Ectodermal cell (in vitro differentiated cells): ENCODE measurements at regions not wholly inside any gene's neighbourhood (a gene's known extent, or its start where the extent isn't known, plus 50 kb on each side); places are given as distances from the start of the nearest gene placed in this dataset.

Experiments used
- H3K27ac ChIP-seq: 2 replicates; pipeline ENCODE4 v1.7.0; 2013; ENCODE audit warnings: mild to moderate bottlenecking, low read depth, low read length; ENCODE audit not compliant: insufficient read depth, poor library complexity, severe bottlenecking
- H3K27me3 ChIP-seq: 2 replicates; pipeline ENCODE4 v1.7.0; 2013; ENCODE audit warnings: mild to moderate bottlenecking, low read length; ENCODE audit not compliant: insufficient read depth, control insufficient read depth, poor library complexity, severe bottlenecking
- H3K36me3 ChIP-seq: one replicate; pipeline ENCODE4 v1.7.0; 2013; ENCODE audit warnings: low read length; ENCODE audit not compliant: control insufficient read depth, insufficient read depth
- H3K4me1 ChIP-seq: one replicate; pipeline ENCODE4 v1.7.0; 2013; ENCODE audit warnings: low read length; ENCODE audit not compliant: control insufficient read depth, insufficient read depth
- H3K4me3 ChIP-seq: 2 replicates; pipeline ENCODE4 v1.7.0; 2013; ENCODE audit warnings: low read depth, low read length, control low read depth; ENCODE audit not compliant: insufficient read depth
- H3K9me3 ChIP-seq: 2 replicates; pipeline ENCODE4 v1.7.0; 2013; ENCODE audit warnings: mild to moderate bottlenecking, low read length, moderate library complexity; ENCODE audit not compliant: control insufficient read depth
- WGBS, 2 experiments: methylation state at CpG; one replicate each; pipeline ENCODE4 v1.1.7; 2013; ENCODE audit warnings: missing lambda C conversion rate in 2 of 2; 5-methylcytosine and 5-hydroxymethylcytosine counted together

- Histone ChIP-seq H3K9me3 (no peaks in the 10 kb centered on the region), H3K27ac (no peak overlapping the region), H3K4me1 (no peaks in the 10 kb centered on the region), H3K27me3 (no peaks in the 10 kb centered on the region), H3K4me3 (no peak overlapping the region), H3K36me3 (no peaks in the 10 kb centered on the region)
- 88 to 89% methylated on average over 9 of the region's 9 CpGs for WGBS, 2 experiments
Observed at GRCh38 chr1:229194096-229194495, 76.8 kb upstream of the RAB4A start.

- no peak overlapping the region for H3K4me3 ChIP-seq
- H3K27ac ChIP-seq, result no peak overlapping the region
- no peaks in the 10 kb centered on the region for H3K9me3 ChIP-seq
- H3K4me1 ChIP-seq, result peaks cover 4% of the 10 kb centered on the region
- no peaks in the 10 kb centered on the region for H3K36me3 ChIP-seq
- H3K27me3 ChIP-seq, result no peaks in the 10 kb centered on the region
- 83% methylated on average over 1 of the region's 1 CpG; no CpG with 5 or more reads in 1 of the 2 experiments for WGBS, 2 experiments
Observed at GRCh38 chr1:229195246-229195645, 75.7 kb upstream of the RAB4A start.

GRCh38 chr1:229196404-229197264, 74.3 kb upstream of the RAB4A start:
- no peaks in the 10 kb centered on the region for H3K36me3 ChIP-seq
- H3K9me3 ChIP-seq, result no peaks in the 10 kb centered on the region
- H3K4me3 ChIP-seq, result no peak overlapping the region
- WGBS, 2 experiments, result 90 to 92% methylated on average over 5 of the region's 6 CpGs
- peaks cover 4% of the 10 kb centered on the region for H3K4me1 ChIP-seq
- no peaks in the 10 kb centered on the region for H3K27me3 ChIP-seq
- H3K27ac ChIP-seq, result no peak overlapping the region

- H3K27me3 ChIP-seq, result no peaks in the 10 kb centered on the region
- H3K27ac ChIP-seq, result no peak overlapping the region
- no peak overlapping the region for H3K4me3 ChIP-seq
- WGBS, 2 experiments, result 90 to 95% methylated on average over 5 of the region's 5 CpGs
- H3K9me3 ChIP-seq, result no peaks in the 10 kb centered on the region
- peaks cover 4% of the 10 kb centered on the region for H3K4me1 ChIP-seq
- H3K36me3 ChIP-seq, result no peaks in the 10 kb centered on the region
Observed at GRCh38 chr1:229197265-229197585, 73.7 kb upstream of the RAB4A start.

GRCh38 chr1:229199261-229200243, 71.4 kb upstream of the RAB4A start:
- Histone ChIP-seq H3K27ac (no peak overlapping the region), H3K27me3 (no peaks in the 10 kb centered on the region), H3K4me1 (peaks cover 14% of the 10 kb centered on the region), H3K36me3 (no peaks in the 10 kb centered on the region), H3K9me3 (no peaks in the 10 kb centered on the region), H3K4me3 (no peak overlapping the region)
- 85 to 88% methylated on average over 16 of the region's 16 CpGs for WGBS, 2 experiments

- H3K27ac ChIP-seq, result no peak overlapping the region
- H3K9me3 ChIP-seq, result no peaks in the 10 kb centered on the region
- H3K36me3 ChIP-seq, result no peaks in the 10 kb centered on the region
- peaks cover 32% of the 10 kb centered on the region for H3K4me1 ChIP-seq
- H3K4me3 ChIP-seq, result no peak overlapping the region
- 76 to 79% methylated on average over 5 of the region's 5 CpGs for WGBS, 2 experiments
- no peaks in the 10 kb centered on the region for H3K27me3 ChIP-seq
Observed at GRCh38 chr1:229203030-229203751, 67.7 kb upstream of the RAB4A start.

- Histone ChIP-seq H3K4me3 (no peak overlapping the region), H3K36me3 (no peaks in the 10 kb centered on the region), H3K9me3 (no peaks in the 10 kb centered on the region), H3K27ac (no peak overlapping the region), H3K27me3 (no peaks in the 10 kb centered on the region), H3K4me1 (peaks cover 32% of the 10 kb centered on the region)
- 93% methylated on average over 11 of the region's 11 CpGs for WGBS, 2 experiments
Observed at GRCh38 chr1:229203991-229204632, 66.8 kb upstream of the RAB4A start.

GRCh38 chr1:229204921-229205777, 65.8 kb upstream of the RAB4A start:
- no peak overlapping the region for H3K4me3 ChIP-seq

GRCh38 chr1:229205854-229206253, 65.1 kb upstream of the RAB4A start:
- H3K4me1 ChIP-seq, result peaks cover 28% of the 10 kb centered on the region
- H3K9me3 ChIP-seq, result no peaks in the 10 kb centered on the region
- no peaks in the 10 kb centered on the region for H3K36me3 ChIP-seq
- WGBS, 2 experiments, result 85 to 86% methylated on average over 8 of the region's 8 CpGs
- H3K4me3 ChIP-seq, result no peak overlapping the region
- H3K27ac ChIP-seq, result no peak overlapping the region
- H3K27me3 ChIP-seq, result no peaks in the 10 kb centered on the region

More at GRCh38 chr1:229204921-229205777, 65.8 kb upstream of the RAB4A start:
- no peaks in the 10 kb centered on the region for H3K36me3 ChIP-seq
- peaks cover 28% of the 10 kb centered on the region for H3K4me1 ChIP-seq
- no peaks in the 10 kb centered on the region for H3K9me3 ChIP-seq
- no peaks in the 10 kb centered on the region for H3K27me3 ChIP-seq
- peak overlapping the region; percentile 56 for H3K27ac ChIP-seq
- WGBS, 2 experiments, result 63 to 66% methylated on average over 17 of the region's 17 CpGs
